HCT116 (cell line): ENCODE measurements at regions not wholly inside any gene's neighbourhood (a gene's known extent, or its start where the extent isn't known, plus 50 kb on each side); places are given as distances from the start of the nearest gene placed in this dataset.

Source experiments
- ATAC-seq: fragments of 200-7000 bp; cut with Tn5 transposase; 2 replicates; pipeline ENCODE4 v1.9.1; 2020; ENCODE audit warnings: mild to moderate bottlenecking, moderate library complexity
- BruUV-seq: library from RNA; stranded (reverse); fragments of 400-500 nt; replicated peaks from 2 replicates; lab custom pipeline; 2021; lab: Mats Ljungman, UMichigan
- CTCF ChIA-PET: fragments of 300-600 bp; sonication (Branson Sonifier 250); formaldehyde crosslinking; loops from one replicate; lab custom pipeline; 2021; ENCODE audit warnings: antibody characterized with exemption; lab: Charles Lee
- POLR2A ChIA-PET: fragments of 300-600, 350-600 bp; sonication (Branson Sonifier 250); formaldehyde crosslinking; loops from one replicate; lab custom pipeline; 2021; ENCODE audit warnings: antibody characterized with exemption; lab: Charles Lee
- RAD21 ChIA-PET, 2 experiments: fragments of 300-600 bp; sonication (Branson Sonifier 250); formaldehyde crosslinking; loops; one replicate each; lab custom pipeline; 2023; ENCODE audit warnings: low total read pairs in 2 of 2; ENCODE audit not compliant: uncharacterized antibody in 2 of 2, unreplicated experiment in 2 of 2, low non-redundant PET in 1 of 2; lab: Charles Lee
- DNase-seq: peaks from one replicate; pipeline ENCODE4 v3.0.0-alpha.2; 2010; ENCODE audit warnings: low read depth, low spot score
- H2AFZ ChIP-seq: fragments of 200-600 bp; shearing (Covaris generic), sonication (generic); 2 replicates; pipeline ENCODE4 v1.6.1; 2017; ENCODE audit warnings: low read depth, mixed run types, mixed read lengths, antibody characterized with exemption, low read length; ENCODE audit not compliant: poor library complexity, severe bottlenecking
- H3K27ac ChIP-seq: 2 replicates; pipeline ENCODE4 v1.5.1; 2012; ENCODE audit warnings: low read depth, low read length
- H3K27me3 ChIP-seq: fragments of 200-600 bp; sonication (generic); 2 replicates; pipeline ENCODE4 v1.6.1; 2016; ENCODE audit warnings: mixed run types, low read length, mixed read lengths; ENCODE audit not compliant: insufficient read depth
- H3K36me3 ChIP-seq, 2 experiments: fragments of 200-500 bp in 1 of 2; fragments of 200-600 bp in 1 of 2; sonication (Bioruptor generic) in 1 of 2; sonication (generic) in 1 of 2; 2 replicates each; pipeline versions ENCODE4 v1.5.1 to v1.6.1; 2014 to 2016; ENCODE audit warnings: low read length in 2 of 2, inconsistent platforms in 1 of 2, mixed read lengths in 1 of 2, mixed run types in 1 of 2; ENCODE audit not compliant: insufficient read depth in 2 of 2, control insufficient read depth in 1 of 2
- H3K4me1 ChIP-seq, 2 experiments: fragments of 200-600 bp in 1 of 2; sonication (generic) in 1 of 2; 2 replicates each; pipeline versions ENCODE4 v1.5.1 to v1.6.1; 2012 to 2017; ENCODE audit warnings: low read length in 2 of 2, inconsistent platforms in 1 of 2, mild to moderate bottlenecking in 1 of 2, mixed read lengths in 1 of 2, mixed run types in 1 of 2, moderate library complexity in 1 of 2; ENCODE audit not compliant: insufficient read depth in 2 of 2, control insufficient read depth in 1 of 2
- H3K4me2 ChIP-seq: fragments of 200-600 bp; sonication (generic); 2 replicates; pipeline ENCODE4 v1.6.1; 2017; ENCODE audit warnings: mixed run types, low read length, mixed read lengths
- H3K4me3 ChIP-seq, 2 experiments: fragments of 200-600 bp in 1 of 2; sonication (generic) in 1 of 2; replicated peaks in 1 of 2; 2 replicates each; pipeline ENCODE4 v1.5.1; 2011 to 2016; ENCODE audit warnings: low read length in 2 of 2, control low read depth in 1 of 2, low read depth in 1 of 2, mild to moderate bottlenecking in 1 of 2, mixed read lengths in 1 of 2, mixed run types in 1 of 2
- H3K79me2 ChIP-seq: fragments of 200-600 bp; sonication (generic); 2 replicates; pipeline ENCODE4 v1.6.1; 2017; ENCODE audit warnings: mild to moderate bottlenecking, mixed run types, low read length, moderate library complexity, mixed read lengths; ENCODE audit not compliant: insufficient read depth
- H3K9ac ChIP-seq: fragments of 200-600 bp; sonication (generic); 2 replicates; pipeline ENCODE4 v1.6.1; 2016; ENCODE audit warnings: low read length, mixed read lengths
- H3K9me2 ChIP-seq: fragments of 200-600 bp; sonication (generic), shearing (Covaris generic); 2 replicates; pipeline ENCODE4 v1.6.1; 2017; ENCODE audit warnings: mixed run types, mild to moderate bottlenecking, moderate library complexity; ENCODE audit not compliant: insufficient read depth
- H3K9me3 ChIP-seq, 2 experiments: fragments of 200-500 bp in 1 of 2; fragments of 200-600 bp in 1 of 2; sonication (Bioruptor generic) in 1 of 2; sonication (generic) in 1 of 2; 2 replicates each; pipeline ENCODE4 v1.6.1; 2014 to 2017; ENCODE audit warnings: low read length in 2 of 2, mixed read lengths in 2 of 2, inconsistent platforms in 1 of 2, low read depth in 1 of 2, mild to moderate bottlenecking in 1 of 2, mixed run types in 1 of 2, moderate library complexity in 1 of 2; ENCODE audit not compliant: control insufficient read depth in 1 of 2, insufficient read depth in 1 of 2
- H4K20me1 ChIP-seq: fragments of 200-600 bp; sonication (generic), shearing (Covaris generic); 2 replicates; pipeline ENCODE4 v1.6.1; 2017; ENCODE audit warnings: mixed run types, mild to moderate bottlenecking, moderate library complexity; ENCODE audit not compliant: insufficient read depth
- ATF3 ChIP-seq: IDR thresholded peaks from 2 replicates; pipeline ENCODE4 v1.6.1; 2012
- CBX3 ChIP-seq: IDR thresholded peaks from 2 replicates; pipeline ENCODE4 v1.6.1; 2012; ENCODE audit warnings: low read depth
- CEBPB ChIP-seq: IDR thresholded peaks from 2 replicates; pipeline ENCODE4 v1.6.1; 2012; ENCODE audit warnings: low read depth
- EGR1 ChIP-seq: IDR thresholded peaks from 2 replicates; pipeline ENCODE4 v1.6.1; 2012; ENCODE audit warnings: low read depth
- ELF1 ChIP-seq: IDR thresholded peaks from 2 replicates; pipeline ENCODE4 v1.6.1; 2012; ENCODE audit warnings: low read depth, borderline replicate concordance
- EZH2 ChIP-seq: fragments of 200-600 bp; sonication (generic); IDR thresholded peaks from 2 replicates; pipeline ENCODE4 v1.6.1; 2017; ENCODE audit warnings: antibody characterized with exemption, mixed run types
- EZH2phosphoT487 ChIP-seq: fragments of 200-600 bp; IDR thresholded peaks from 2 replicates; pipeline ENCODE4 v1.6.1; 2018; ENCODE audit warnings: antibody characterized with exemption, borderline replicate concordance
- FOSL1 ChIP-seq: IDR thresholded peaks from 2 replicates; pipeline ENCODE4 v1.6.1; 2012; ENCODE audit warnings: low read depth
- MAX ChIP-seq: IDR thresholded peaks from 2 replicates; pipeline ENCODE4 v1.6.1; 2012
- POLR2A ChIP-seq: IDR thresholded peaks from 2 replicates; pipeline ENCODE4 v1.7.0; 2011; ENCODE audit warnings: borderline replicate concordance; ENCODE audit not compliant: insufficient read depth, insufficient read length; ENCODE audit errors: extremely low read depth
- POLR2AphosphoS5 ChIP-seq: IDR thresholded peaks from 2 replicates; pipeline ENCODE4 v1.6.1; 2011; ENCODE audit warnings: mild to moderate bottlenecking, low read depth, low read length, moderate library complexity
- RAD21 ChIP-seq: IDR thresholded peaks from 2 replicates; pipeline ENCODE4 v1.6.1; 2012; ENCODE audit warnings: low read depth, mild to moderate bottlenecking
- SIN3A ChIP-seq: IDR thresholded peaks from 2 replicates; pipeline ENCODE4 v1.6.1; 2012; ENCODE audit warnings: low read depth
- SP1 ChIP-seq: IDR thresholded peaks from 2 replicates; pipeline ENCODE4 v1.6.1; 2012; ENCODE audit warnings: low read depth
- SRF ChIP-seq: IDR thresholded peaks from 2 replicates; pipeline ENCODE4 v1.6.1; 2012; ENCODE audit warnings: low read depth
- YY1 ChIP-seq: IDR thresholded peaks from 2 replicates; pipeline ENCODE4 v1.6.1; 2011; ENCODE audit warnings: low read length, low read depth, moderate library complexity, mild to moderate bottlenecking; ENCODE audit not compliant: insufficient replicate concordance; ENCODE audit errors: extremely low read depth
- ZBTB33 ChIP-seq: IDR thresholded peaks from 2 replicates; pipeline ENCODE4 v1.6.1; 2011; ENCODE audit warnings: mild to moderate bottlenecking, low read length, moderate library complexity; ENCODE audit not compliant: insufficient replicate concordance; ENCODE audit errors: extremely low read depth
- ZFX ChIP-seq: fragments of 450-650 bp; IDR thresholded peaks from 2 replicates; pipeline ENCODE4 v1.6.1; 2017
- ZNF274 ChIP-seq: fragments of 200-500 bp; sonication (Bioruptor generic); IDR thresholded peaks from 2 replicates; pipeline ENCODE4 v1.6.1; 2014; ENCODE audit warnings: mild to moderate bottlenecking, low read depth, low read length, inconsistent platforms
- intact Hi-C: fragments of 100-400 bp; cut with micrococcal nuclease; formaldehyde crosslinking; loops from 2 replicates; pipeline ENCODE4 v1.10.0; 2022
- TF ChIP-seq, protein P1 (sequence below), 3 experiments: fragments of 200-600 bp in 1 of 3; sonication (generic) in 1 of 3; IDR thresholded peaks in 2 of 3; conservative IDR thresholded peaks in 1 of 3; 2 replicates each; pipeline ENCODE4 v1.5.1; 2012 to 2017; ENCODE audit warnings: low read depth in 2 of 3, low read length in 2 of 3, antibody characterized with exemption in 1 of 3, borderline replicate concordance in 1 of 3, control low read depth in 1 of 3, mild to moderate bottlenecking in 1 of 3, mixed read lengths in 1 of 3, mixed run types in 1 of 3, moderate library complexity in 1 of 3; ENCODE audit not compliant: insufficient read depth in 1 of 3

- ATAC-seq (peak; percentile 85), DNase-seq (no peak)
- Histone ChIP-seq H3K9ac (no peak overlapping the region), H3K36me3 (no peaks in the 10 kb centered on the region), H4K20me1 (no peaks in the 10 kb centered on the region), H3K4me1 (peaks cover 0 to 6% of the 10 kb centered on the region in 2 experiments; a peak in 2 of 4 replicates), H3K9me2 (no peaks in the 10 kb centered on the region), H2AFZ (peak overlapping the region; percentile 100), H3K4me3 (peak overlapping the region; percentile 34 to 52), H3K4me2 (peak overlapping the region; percentile 78), H3K79me2 (no peaks in the 10 kb centered on the region), H3K27me3 (no peaks in the 10 kb centered on the region), H3K27ac (no peak overlapping the region), H3K9me3 (no peaks in the 10 kb centered on the region)
- ChIA-PET POLR2A (no interaction called here), CTCF (interaction anchor here (0.6 to 2.8 kb wide), 3 partner anchors 23 to 220 kb away, joined by 3 to 18 read pairs (median 3); no protein-coding TSS in a partner anchor), RAD21 (interaction anchor here (0.8 to 1.6 kb wide), 2 partner anchors 219 kb away, joined by 3 to 4 read pairs; no protein-coding TSS in a partner anchor)
- intact Hi-C loops, result loop anchor here (1.0 to 10.0 kb wide), 3 partner anchors 161 to 858 kb away; no protein-coding TSS in a partner anchor
- BruUV-seq, result no TSS peak
- peak; percentile 21; the same call in 1 of the 2 replicates for TF ChIP-seq CEBPB
- TF ChIP-seq EZH2, result no peak
- TF ChIP-seq ELF1, result no peak
- TF ChIP-seq ZBTB33, result no peak
- TF ChIP-seq CBX3, result no peak
- TF ChIP-seq ATF3, result no peak
- TF ChIP-seq POLR2AphosphoS5, result no peak
- TF ChIP-seq YY1, result no peak
- TF ChIP-seq, protein P1, sequence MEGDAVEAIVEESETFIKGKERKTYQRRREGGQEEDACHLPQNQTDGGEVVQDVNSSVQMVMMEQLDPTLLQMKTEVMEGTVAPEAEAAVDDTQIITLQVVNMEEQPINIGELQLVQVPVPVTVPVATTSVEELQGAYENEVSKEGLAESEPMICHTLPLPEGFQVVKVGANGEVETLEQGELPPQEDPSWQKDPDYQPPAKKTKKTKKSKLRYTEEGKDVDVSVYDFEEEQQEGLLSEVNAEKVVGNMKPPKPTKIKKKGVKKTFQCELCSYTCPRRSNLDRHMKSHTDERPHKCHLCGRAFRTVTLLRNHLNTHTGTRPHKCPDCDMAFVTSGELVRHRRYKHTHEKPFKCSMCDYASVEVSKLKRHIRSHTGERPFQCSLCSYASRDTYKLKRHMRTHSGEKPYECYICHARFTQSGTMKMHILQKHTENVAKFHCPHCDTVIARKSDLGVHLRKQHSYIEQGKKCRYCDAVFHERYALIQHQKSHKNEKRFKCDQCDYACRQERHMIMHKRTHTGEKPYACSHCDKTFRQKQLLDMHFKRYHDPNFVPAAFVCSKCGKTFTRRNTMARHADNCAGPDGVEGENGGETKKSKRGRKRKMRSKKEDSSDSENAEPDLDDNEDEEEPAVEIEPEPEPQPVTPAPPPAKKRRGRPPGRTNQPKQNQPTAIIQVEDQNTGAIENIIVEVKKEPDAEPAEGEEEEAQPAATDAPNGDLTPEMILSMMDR (IDR thresholded peaks at IDR 0.05 in 2 of 3, conservative IDR thresholded peaks at IDR 0.05 in 1 of 3; ENCODE audit: borderline replicate concordance in 1 of 3, insufficient read depth in 1 of 3, low read depth in 2 of 3, low read length in 2 of 3), result peak; percentile 59 to 61 (median 60)
- TF ChIP-seq RAD21, result peak; percentile 70
- TF ChIP-seq SIN3A, result no peak
- TF ChIP-seq EGR1, result 0 out of 2 replicates have a peak, but pooled peaks have one; percentile 1
- no peak for TF ChIP-seq ZNF274
- no peak for TF ChIP-seq ZFX
- TF ChIP-seq EZH2phosphoT487, result no peak
- no peak for TF ChIP-seq SP1
- no peak for TF ChIP-seq SRF
- TF ChIP-seq MAX, result no peak
- no peak for TF ChIP-seq FOSL1
- no peak for TF ChIP-seq POLR2A
Measured at GRCh38 chr11:13183094-13183825, 94.3 kb upstream of the BMAL1 start.
